Activated B cell treated with CpG ODN at 0.5 μM for 24 hours (primary cell): ENCODE measurements at regions not wholly inside any gene's neighbourhood (a gene's known extent, or its start where the extent isn't known, plus 50 kb on each side); places are given as distances from the start of the nearest gene placed in this dataset.

Experiments used
- ATAC-seq: fragments of 200-7000 bp; cut with Tn5 transposase; one replicate; pipeline ENCODE4 v1.10.0; 2021; ENCODE audit warnings: low read depth, mild to moderate bottlenecking, moderate library complexity
- CTCF ChIA-PET: fragments of 350-600 bp; sonication (Branson Sonifier 250); formaldehyde crosslinking; loops from one replicate; lab custom pipeline; 2021; ENCODE audit warnings: antibody characterized with exemption; lab: Charles Lee
- POLR2A ChIA-PET: fragments of 350-600 bp; sonication (Branson Sonifier 250); formaldehyde crosslinking; loops from one replicate; lab custom pipeline; 2021; ENCODE audit warnings: antibody characterized with exemption; lab: Charles Lee
- DNase-seq: peaks from one replicate; pipeline ENCODE4 v3.0.0; 2022
- H3K27ac Mint-ChIP-seq: one replicate; pipeline ENCODE4 v1.8.0; 2020; ENCODE audit warnings: mixed read lengths
- H3K27me3 Mint-ChIP-seq: one replicate; pipeline ENCODE4 v1.8.0; 2021; ENCODE audit warnings: mixed read lengths
- H3K36me3 Mint-ChIP-seq: one replicate; pipeline ENCODE4 v1.8.0; 2021; ENCODE audit warnings: low read depth, mixed read lengths
- H3K4me1 Mint-ChIP-seq: one replicate; pipeline ENCODE4 v1.8.0; 2021; ENCODE audit warnings: mixed read lengths
- H3K4me3 Mint-ChIP-seq: one replicate; pipeline ENCODE4 v1.8.0; 2020; ENCODE audit warnings: mild to moderate bottlenecking, mixed read lengths
- H3K9me3 Mint-ChIP-seq: one replicate; pipeline ENCODE4 v1.8.0; 2020; ENCODE audit warnings: mixed read lengths
- intact Hi-C: fragments of 100-400 bp; cut with micrococcal nuclease; formaldehyde crosslinking; loops from one replicate; pipeline ENCODE4 v1.15.1; 2024
- TF ChIP-seq, protein P1 (sequence below): fragments of 200-600 bp; IDR thresholded peaks from one replicate; pipeline ENCODE4 v1.8.0; 2022; ENCODE audit warnings: antibody characterized with exemption, mild to moderate bottlenecking

DNA sequence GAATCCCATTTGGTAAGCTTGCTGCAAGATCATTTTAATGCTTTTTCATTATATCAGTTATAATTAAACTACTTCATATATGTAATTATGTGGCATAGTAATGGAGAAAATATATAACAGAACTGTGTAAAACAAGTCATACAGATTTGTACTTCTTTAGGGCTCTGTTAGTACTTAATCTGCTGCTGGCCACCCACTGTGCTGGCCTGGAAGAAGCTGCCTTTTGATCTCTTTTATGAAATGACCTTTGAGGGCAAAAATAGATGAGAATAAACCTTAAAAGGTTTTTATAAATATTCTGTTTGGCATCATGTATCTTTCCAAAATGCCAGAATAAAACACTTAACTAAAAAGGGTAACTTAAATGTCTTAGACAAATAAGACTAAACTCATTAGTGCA lies 262.9 kb downstream of the ZIC1 start:
- H3K9me3 Mint-ChIP-seq = no peaks in the 10 kb centered on the region

GRCh38 chr3:147672436-147672835 lies 263.3 kb downstream of the ZIC1 start:
- no peak for ATAC-seq
- Mint-ChIP-seq H3K36me3 (no peaks in the 10 kb centered on the region), H3K9me3 (no peaks in the 10 kb centered on the region), H3K27me3 (no peaks in the 10 kb centered on the region), H3K27ac (no peak overlapping the region), H3K4me1 (no peaks in the 10 kb centered on the region), H3K4me3 (no peak overlapping the region)
- ChIA-PET CTCF (no interaction called here), POLR2A (no interaction called here)
- intact Hi-C loops = no loop called here
- TF ChIP-seq, protein P1, sequence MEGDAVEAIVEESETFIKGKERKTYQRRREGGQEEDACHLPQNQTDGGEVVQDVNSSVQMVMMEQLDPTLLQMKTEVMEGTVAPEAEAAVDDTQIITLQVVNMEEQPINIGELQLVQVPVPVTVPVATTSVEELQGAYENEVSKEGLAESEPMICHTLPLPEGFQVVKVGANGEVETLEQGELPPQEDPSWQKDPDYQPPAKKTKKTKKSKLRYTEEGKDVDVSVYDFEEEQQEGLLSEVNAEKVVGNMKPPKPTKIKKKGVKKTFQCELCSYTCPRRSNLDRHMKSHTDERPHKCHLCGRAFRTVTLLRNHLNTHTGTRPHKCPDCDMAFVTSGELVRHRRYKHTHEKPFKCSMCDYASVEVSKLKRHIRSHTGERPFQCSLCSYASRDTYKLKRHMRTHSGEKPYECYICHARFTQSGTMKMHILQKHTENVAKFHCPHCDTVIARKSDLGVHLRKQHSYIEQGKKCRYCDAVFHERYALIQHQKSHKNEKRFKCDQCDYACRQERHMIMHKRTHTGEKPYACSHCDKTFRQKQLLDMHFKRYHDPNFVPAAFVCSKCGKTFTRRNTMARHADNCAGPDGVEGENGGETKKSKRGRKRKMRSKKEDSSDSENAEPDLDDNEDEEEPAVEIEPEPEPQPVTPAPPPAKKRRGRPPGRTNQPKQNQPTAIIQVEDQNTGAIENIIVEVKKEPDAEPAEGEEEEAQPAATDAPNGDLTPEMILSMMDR = no peak
- DNase-seq = no peak

More for the DNA sequence above, 262.9 kb downstream of the ZIC1 start:
- intact Hi-C loops = no loop called here
- no peak for DNase-seq
- CTCF ChIA-PET = no interaction called here
- Mint-ChIP-seq H3K4me3 (no peak overlapping the region), H3K27me3 (no peaks in the 10 kb centered on the region), H3K4me1 (no peaks in the 10 kb centered on the region), H3K36me3 (no peaks in the 10 kb centered on the region), H3K27ac (no peak overlapping the region)
- TF ChIP-seq, protein P1 = no peak
- ATAC-seq = no peak
- POLR2A ChIA-PET = no interaction called here

DNA sequence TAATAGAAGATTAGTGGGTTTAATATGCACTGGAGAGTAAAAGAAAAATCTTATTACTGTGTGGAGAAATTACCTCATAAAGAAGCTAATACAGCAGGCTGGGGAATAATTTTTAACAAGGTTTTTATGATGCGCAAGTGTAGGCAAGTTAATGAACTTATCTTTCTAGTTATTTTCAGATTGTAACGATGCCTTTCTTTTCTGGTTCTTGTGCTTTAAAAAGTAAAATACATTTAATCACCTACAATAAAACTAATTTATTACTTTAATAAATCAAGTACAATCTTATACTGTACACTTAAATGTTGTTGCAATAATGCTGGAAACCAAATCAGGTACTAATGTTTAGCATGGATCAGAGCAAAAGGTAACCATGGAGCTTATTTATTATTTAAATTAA lies 266.6 kb downstream of the ZIC1 start:
- DNase-seq (no peak), ATAC-seq (no peak)
- Mint-ChIP-seq H3K4me1 (no peaks in the 10 kb centered on the region), H3K27ac (no peak overlapping the region), H3K36me3 (no peaks in the 10 kb centered on the region), H3K27me3 (no peaks in the 10 kb centered on the region), H3K9me3 (peaks cover 2% of the 10 kb centered on the region), H3K4me3 (no peak overlapping the region)
- intact Hi-C loops = no loop called here
- ChIA-PET POLR2A (no interaction called here), CTCF (no interaction called here)
- TF ChIP-seq, protein P1 = no peak

GRCh38 chr3:147680837-147681483 lies 271.8 kb downstream of the ZIC1 start:
- TF ChIP-seq, protein P1 = no peak
- ATAC-seq = no peak
- ChIA-PET POLR2A (no interaction called here), CTCF (interaction anchor here (1.0 kb wide), 1 partner anchor 11 kb away, joined by 3 read pairs; no protein-coding TSS in a partner anchor)
- DNase-seq = no peak
- Mint-ChIP-seq H3K4me3 (no peak overlapping the region), H3K36me3 (no peaks in the 10 kb centered on the region), H3K4me1 (no peaks in the 10 kb centered on the region), H3K27me3 (no peaks in the 10 kb centered on the region), H3K27ac (no peak overlapping the region), H3K9me3 (peaks cover 4% of the 10 kb centered on the region)
- intact Hi-C loops = no loop called here

- DNase-seq = no peak
- Mint-ChIP-seq H3K9me3 (peaks cover 2% of the 10 kb centered on the region), H3K4me3 (no peak overlapping the region), H3K27me3 (no peaks in the 10 kb centered on the region), H3K27ac (no peak overlapping the region), H3K4me1 (no peaks in the 10 kb centered on the region), H3K36me3 (no peaks in the 10 kb centered on the region)
- TF ChIP-seq, protein P1 = no peak
- no peak for ATAC-seq
- intact Hi-C loops = no loop called here
- ChIA-PET POLR2A (no interaction called here), CTCF (no interaction called here)
Observed at GRCh38 chr3:147688868-147689267, 279.7 kb downstream of the ZIC1 start.
